ENCODE measurements at regions not wholly inside any gene's neighbourhood (a gene's known extent, or its start where the extent isn't known, plus 50 kb on each side); places are given as distances from the start of the nearest gene placed in this dataset.

DNA sequence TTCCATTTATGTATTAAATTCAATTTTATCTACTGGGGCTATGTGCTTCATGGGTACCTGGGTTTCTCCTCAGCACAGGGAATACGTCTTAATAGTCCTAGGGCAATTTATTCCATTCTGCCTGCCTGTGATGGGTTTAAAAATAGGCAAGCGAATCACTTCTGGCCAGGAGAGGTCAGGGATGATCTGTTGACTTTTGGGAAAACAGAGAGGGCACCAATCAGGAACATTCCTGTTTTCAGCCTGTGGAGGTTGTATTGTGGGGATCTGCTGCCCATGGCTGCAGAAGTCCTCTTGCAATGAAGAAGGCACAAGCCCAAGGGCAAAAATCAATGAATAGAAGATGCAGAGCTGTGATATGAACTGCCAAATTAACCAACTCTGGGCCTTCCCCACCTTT lies 303.1 kb downstream of the CTH start:
- no peak for TF ChIP-seq EGR1 (conservative IDR thresholded peaks at IDR 0.05)
- TF ChIP-seq PURB (CRISPR knock-in tag; IDR thresholded peaks at IDR 0.05; ENCODE audit: low read depth), result no peak

Data from K562 (cell line).